Prostate gland (tissue), 2 donors: ENCODE measurements at regions not wholly inside any gene's neighbourhood (a gene's known extent, or its start where the extent isn't known, plus 50 kb on each side); places are given as distances from the start of the nearest gene placed in this dataset.

ENCODE experiments used
- DNase-seq: peaks from one replicate; pipeline ENCODE4 v3.0.0-alpha.2; 2019; ENCODE audit warnings: low spot score
- H3K27ac ChIP-seq, 2 donors: fragments of 200-600 bp; sonication (generic); 2 replicates each; pipeline ENCODE4 v1.5.1; 2017 to 2019
- H3K27me3 ChIP-seq: fragments of 200-600 bp; sonication (generic); replicated peaks from 2 replicates; pipeline ENCODE4 v1.5.1; 2019; ENCODE audit not compliant: insufficient read depth
- H3K36me3 ChIP-seq, 2 donors: fragments of 200-600 bp; sonication (generic); 1 replicate in 1 of 2; 2 replicates in 1 of 2; pipeline versions ENCODE4 v1.5.1 to v1.8.1; 2017 to 2019
- H3K4me1 ChIP-seq: fragments of 200-600 bp; sonication (generic); replicated peaks from 2 replicates; pipeline ENCODE4 v1.5.1; 2019
- H3K4me3 ChIP-seq, 2 donors: fragments of 200-600 bp; sonication (generic); 2 replicates each; pipeline ENCODE4 v1.5.1; 2017 to 2019
- H3K9me3 ChIP-seq: fragments of 200-600 bp; sonication (generic); 2 replicates; pipeline ENCODE4 v1.5.1; 2017
- CTCF ChIP-seq, 4 experiments: fragments of 200-600 bp in 2 of 4; fragments of 450-650 bp in 2 of 4; sonication (generic) in 2 of 4; IDR thresholded peaks; 1 replicate in 3 of 4; 2 replicates in 1 of 4; pipeline ENCODE4 v1.5.1; 2016 to 2019; ENCODE audit warnings: antibody characterized with exemption in 4 of 4, mild to moderate bottlenecking in 2 of 4, moderate library complexity in 2 of 4
- POLR2A ChIP-seq: fragments of 450-650 bp; IDR thresholded peaks from one replicate; pipeline ENCODE4 v1.6.1; 2016; ENCODE audit warnings: antibody characterized with exemption, mild to moderate bottlenecking
- POLR2AphosphoS5 ChIP-seq: sonication (generic); formaldehyde crosslinking; IDR thresholded peaks from one replicate; pipeline ENCODE4 v1.6.1; 2017; ENCODE audit warnings: antibody characterized with exemption
- WGBS: methylation state at CpG from one replicate; pipeline ENCODE4 v1.1.5; 2018; 5-methylcytosine and 5-hydroxymethylcytosine counted together
- intact Hi-C: fragments of 100-400 bp; cut with DNase I; formaldehyde crosslinking; loops from one replicate; pipeline ENCODE4 v1.14.2; 2022

- 82% methylated on average over 7 of the region's 7 CpGs for WGBS
- TF ChIP-seq POLR2A: no peak
- no peak for TF ChIP-seq CTCF (IDR thresholded peaks at IDR 0.05)
- no peak for TF ChIP-seq POLR2AphosphoS5
- H3K27ac ChIP-seq: no peak overlapping the region
- intact Hi-C loops: no loop called here
- no peak overlapping the region for H3K4me3 ChIP-seq
- H3K4me1 ChIP-seq: no peaks in the 10 kb centered on the region
- H3K36me3 ChIP-seq: no peaks in the 10 kb centered on the region
- H3K9me3 ChIP-seq: no peaks in the 10 kb centered on the region
- DNase-seq: no peak
- H3K27me3 ChIP-seq: no peaks in the 10 kb centered on the region
These were observed 65.3 kb downstream of the NSMCE3 start for GRCh38 chr15:29204369-29204755.

DNA sequence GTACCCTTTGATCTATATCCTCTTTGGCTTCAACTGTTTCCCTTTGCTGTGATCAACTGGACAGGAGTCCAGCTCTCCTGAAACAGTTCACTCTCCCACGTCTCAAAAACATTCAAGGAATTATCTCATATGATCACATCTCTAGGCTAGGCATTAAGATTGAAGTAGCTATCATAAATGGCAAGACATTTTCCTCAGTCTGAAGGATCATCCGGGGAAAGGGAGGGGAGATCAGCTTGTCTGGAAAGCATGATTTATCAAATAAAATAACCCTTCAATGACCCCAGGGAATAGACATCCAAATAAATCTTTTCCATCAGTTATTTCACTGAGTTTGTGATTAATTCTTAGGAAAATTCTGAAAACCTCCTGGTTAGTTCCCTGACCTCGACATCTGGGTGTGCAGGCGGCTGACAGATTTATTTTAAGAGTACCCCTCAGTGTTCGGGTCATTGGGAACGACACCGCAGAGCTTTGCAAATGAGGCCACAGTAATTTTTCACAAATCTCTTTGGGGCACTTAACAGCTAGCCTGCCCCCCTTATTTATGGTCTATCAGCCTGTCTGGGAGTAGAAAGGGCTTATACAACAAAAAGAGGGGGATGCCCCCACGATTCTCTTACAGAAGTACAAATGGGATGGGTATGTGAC is 65.8 kb downstream of the NSMCE3 start:
- no peak for TF ChIP-seq POLR2AphosphoS5
- TF ChIP-seq CTCF (IDR thresholded peaks at IDR 0.05): no peak
- no peak for TF ChIP-seq POLR2A
- no peak for DNase-seq
- 76% methylated on average over 8 of the region's 8 CpGs for WGBS
- H3K4me3 ChIP-seq: no peak overlapping the region
- no peaks in the 10 kb centered on the region for H3K4me1 ChIP-seq
- H3K27me3 ChIP-seq: no peaks in the 10 kb centered on the region
- H3K9me3 ChIP-seq: no peaks in the 10 kb centered on the region
- intact Hi-C loops: no loop called here
- no peaks in the 10 kb centered on the region for H3K36me3 ChIP-seq
- no peak overlapping the region for H3K27ac ChIP-seq

DNA sequence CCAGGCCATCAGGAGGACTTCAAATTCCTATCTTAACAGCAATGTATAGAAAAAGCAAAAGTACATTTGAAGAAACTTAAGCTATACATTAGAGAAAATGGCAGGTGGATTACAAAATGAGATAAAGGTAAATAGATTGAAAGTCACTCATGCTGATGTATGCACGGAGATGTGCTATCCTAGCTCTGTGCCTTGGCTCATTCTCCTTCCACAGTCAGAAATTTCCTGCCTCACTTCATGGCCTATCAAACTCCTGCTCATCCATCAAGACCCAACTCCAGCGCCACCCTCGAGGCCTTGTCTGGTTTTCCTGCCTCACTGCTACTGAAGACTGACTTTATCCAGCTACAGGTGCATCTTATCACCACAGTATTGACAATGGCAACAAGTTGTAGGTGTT is 72.9 kb downstream of the NSMCE3 start:
- Histone ChIP-seq H3K27me3 (no peaks in the 10 kb centered on the region), H3K27ac (no peak overlapping the region), H3K9me3 (no peaks in the 10 kb centered on the region), H3K36me3 (no peaks in the 10 kb centered on the region), H3K4me1 (no peaks in the 10 kb centered on the region), H3K4me3 (no peak overlapping the region)
- 94% methylated on average over 3 of the region's 3 CpGs for WGBS
- no peak for DNase-seq
- intact Hi-C loops: no loop called here
- TF ChIP-seq CTCF (IDR thresholded peaks at IDR 0.05): no peak
- no peak for TF ChIP-seq POLR2AphosphoS5
- TF ChIP-seq POLR2A: no peak

DNA sequence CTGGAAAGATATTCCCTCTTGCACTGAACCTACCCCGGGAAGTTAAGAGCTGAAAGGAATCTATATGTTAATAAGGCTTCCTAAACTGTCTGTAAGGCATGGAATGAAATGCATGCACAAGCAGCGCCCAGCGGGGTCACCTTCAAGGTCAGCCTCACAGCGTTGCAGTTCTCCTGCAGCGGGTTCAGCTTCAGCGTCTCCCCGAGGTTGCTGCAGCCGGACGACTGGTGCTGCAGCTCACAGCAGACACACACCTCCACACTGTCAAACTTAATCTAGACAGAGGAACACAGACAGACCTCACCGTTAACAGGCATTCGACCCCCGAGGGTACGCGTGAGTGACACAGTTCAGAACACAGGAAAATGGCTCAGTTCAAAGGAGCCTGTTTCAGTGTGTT is 73.3 kb downstream of the NSMCE3 start:
- H3K9me3 ChIP-seq: no peaks in the 10 kb centered on the region
- DNase-seq: no peak
- intact Hi-C loops: no loop called here
- no peaks in the 10 kb centered on the region for H3K27me3 ChIP-seq
- no peak overlapping the region for H3K4me3 ChIP-seq
- WGBS: 44% methylated on average over 14 of the region's 14 CpGs
- TF ChIP-seq POLR2A (no peak), CTCF (IDR thresholded peaks at IDR 0.05) (no peak), POLR2AphosphoS5 (no peak)
- no peaks in the 10 kb centered on the region for H3K36me3 ChIP-seq
- H3K4me1 ChIP-seq: no peaks in the 10 kb centered on the region
- H3K27ac ChIP-seq: no peak overlapping the region

GRCh38 chr15:29194866-29195265 is 74.8 kb downstream of the NSMCE3 start:
- no peaks in the 10 kb centered on the region for H3K9me3 ChIP-seq
- H3K27ac ChIP-seq: no peak overlapping the region
- H3K4me1 ChIP-seq: no peaks in the 10 kb centered on the region
- no peak for DNase-seq
- intact Hi-C loops: no loop called here
- TF ChIP-seq POLR2A (no peak), CTCF (IDR thresholded peaks at IDR 0.05) (no peak), POLR2AphosphoS5 (no peak)
- H3K27me3 ChIP-seq: no peaks in the 10 kb centered on the region
- 92% methylated on average over 10 of the region's 10 CpGs for WGBS
- H3K4me3 ChIP-seq: no peak overlapping the region
- H3K36me3 ChIP-seq: no peaks in the 10 kb centered on the region
